Panc1 (cell line): ENCODE measurements at regions not wholly inside any gene's neighbourhood (a gene's known extent, or its start where the extent isn't known, plus 50 kb on each side); places are given as distances from the start of the nearest gene placed in this dataset.

Source experiments
- ATAC-seq: fragments of 200-7000 bp; cut with Tn5 transposase; 2 replicates; pipeline ENCODE4 v1.9.1; 2020; ENCODE audit warnings: mild to moderate bottlenecking, moderate library complexity
- BruUV-seq: library from RNA; stranded (reverse); fragments of 400-500 nt; replicated peaks from 2 replicates; lab custom pipeline; 2021; lab: Mats Ljungman, UMichigan
- CTCF ChIA-PET: fragments of 300-600 bp; sonication (Branson Sonifier 250); formaldehyde crosslinking; loops from one replicate; lab custom pipeline; 2022; ENCODE audit warnings: antibody characterized with exemption; lab: Charles Lee
- POLR2A ChIA-PET: fragments of 300-600 bp; sonication (Branson Sonifier 250); formaldehyde crosslinking; loops from one replicate; lab custom pipeline; 2022; ENCODE audit warnings: antibody characterized with exemption; lab: Charles Lee
- DNase-seq: peaks from one replicate; pipeline ENCODE4 v3.0.0-alpha.2; 2010; ENCODE audit warnings: low read depth, low spot score
- H3K27ac ChIP-seq: 2 replicates; pipeline ENCODE4 v1.5.1; 2011; ENCODE audit warnings: mild to moderate bottlenecking, low read length, inconsistent platforms
- H3K27me3 ChIP-seq: fragments of 200-500 bp; sonication (Bioruptor generic); 2 replicates; pipeline ENCODE4 v1.6.0; 2014; ENCODE audit warnings: low read length, inconsistent platforms; ENCODE audit not compliant: control insufficient read depth, insufficient read depth
- H3K36me3 ChIP-seq: fragments of 200-500 bp; sonication (Bioruptor generic); 2 replicates; pipeline ENCODE4 v1.5.1; 2014; ENCODE audit warnings: inconsistent platforms, mild to moderate bottlenecking, low read length, moderate library complexity; ENCODE audit not compliant: control insufficient read depth, insufficient read depth
- H3K4me1 ChIP-seq: 2 replicates; pipeline ENCODE4 v1.5.1; 2011; ENCODE audit warnings: inconsistent platforms, mild to moderate bottlenecking, low read length, moderate library complexity; ENCODE audit not compliant: control insufficient read depth, insufficient read depth
- H3K4me3 ChIP-seq, 2 experiments: 2 replicates each; pipeline ENCODE4 v1.5.1; 2011 to 2012; ENCODE audit warnings: low read depth in 2 of 2, low read length in 2 of 2, mild to moderate bottlenecking in 2 of 2, inconsistent platforms in 1 of 2, moderate library complexity in 1 of 2
- H3K9me3 ChIP-seq: fragments of 200-500 bp; sonication (Bioruptor generic); 2 replicates; pipeline ENCODE4 v1.5.1; 2014; ENCODE audit warnings: low read depth, mild to moderate bottlenecking, inconsistent platforms, low read length, moderate library complexity; ENCODE audit not compliant: control insufficient read depth, insufficient read depth
- CTCF ChIP-seq: fragments of 450-650 bp; IDR thresholded peaks from 2 replicates; pipeline ENCODE4 v1.5.1; 2017; ENCODE audit warnings: mild to moderate bottlenecking
- POLR2AphosphoS5 ChIP-seq: IDR thresholded peaks from 2 replicates; pipeline ENCODE4 v1.6.1; 2012; ENCODE audit warnings: mild to moderate bottlenecking, low read depth, low read length, moderate library complexity
- REST ChIP-seq, 2 experiments: IDR thresholded peaks; 2 replicates each; pipeline ENCODE4 v1.6.1; 2011 to 2012; ENCODE audit warnings: low read depth in 2 of 2, control low read depth in 1 of 2, low read length in 1 of 2, mild to moderate bottlenecking in 1 of 2, moderate library complexity in 1 of 2; ENCODE audit not compliant: insufficient read depth in 1 of 2
- SIN3A ChIP-seq: IDR thresholded peaks from 2 replicates; pipeline ENCODE4 v1.6.1; 2012; ENCODE audit warnings: low read depth, mild to moderate bottlenecking, low read length, moderate library complexity, borderline replicate concordance; ENCODE audit not compliant: insufficient read depth
- TCF7L2 ChIP-seq: IDR thresholded peaks from 2 replicates; pipeline ENCODE4 v1.6.1; 2011; ENCODE audit warnings: mild to moderate bottlenecking, low read depth, low read length, inconsistent platforms
- in situ Hi-C: cut with HindIII; loops from 2 replicates; pipeline ENCODE4 v1.10.0; 2016; ENCODE audit warnings: low sequenced_read_pairs, low pct_unique_long_range_greater_than_20kb
- intact Hi-C: fragments of 100-400 bp; cut with micrococcal nuclease; formaldehyde crosslinking; loops from one replicate; pipeline ENCODE4 v1.10.0; 2022; ENCODE audit not compliant: unreplicated experiment

- TF ChIP-seq REST (IDR thresholded peaks at IDR 0.05; ENCODE audit: insufficient read depth in 1 of 2, low read depth in 2 of 2, low read length in 1 of 2), result no peak
- TF ChIP-seq SIN3A, result no peak
- no peak for TF ChIP-seq POLR2AphosphoS5
- TF ChIP-seq CTCF, result no peak
- no peak for TF ChIP-seq TCF7L2
- Histone ChIP-seq H3K27me3 (no peaks in the 10 kb centered on the region), H3K4me3 (no peak overlapping the region), H3K4me1 (no peaks in the 10 kb centered on the region), H3K27ac (no peak overlapping the region), H3K9me3 (no peaks in the 10 kb centered on the region), H3K36me3 (no peaks in the 10 kb centered on the region)
- BruUV-seq, result no TSS peak
- in situ Hi-C loops (no loop called here), intact Hi-C loops (no loop called here)
- DNase-seq (no peak), ATAC-seq (no peak)
- ChIA-PET CTCF (interaction anchor here (0.7 kb wide), 1 partner anchor 13 kb away, joined by 3 read pairs; no protein-coding TSS in a partner anchor), POLR2A (no interaction called here)
These were observed 55.2 kb upstream of the FRMD4B start for GRCh38 chr3:69441040-69441439.

GRCh38 chr3:69439643-69440270 lies 53.9 kb upstream of the FRMD4B start:
- ChIA-PET CTCF (no interaction called here), POLR2A (no interaction called here)
- in situ Hi-C loops (no loop called here), intact Hi-C loops (no loop called here)
- no peaks in the 10 kb centered on the region for H3K9me3 ChIP-seq
- no peaks in the 10 kb centered on the region for H3K4me1 ChIP-seq
- TF ChIP-seq POLR2AphosphoS5, result no peak
- no peak for TF ChIP-seq REST (IDR thresholded peaks at IDR 0.05; ENCODE audit: insufficient read depth in 1 of 2, low read depth in 2 of 2, low read length in 1 of 2)
- TF ChIP-seq TCF7L2, result no peak
- no peak for TF ChIP-seq SIN3A
- TF ChIP-seq CTCF, result peak; percentile 61; the same call in 1 of the 2 replicates
- no peak for DNase-seq
- no peaks in the 10 kb centered on the region for H3K27me3 ChIP-seq
- ATAC-seq, result no peak
- no TSS peak for BruUV-seq
- no peaks in the 10 kb centered on the region for H3K36me3 ChIP-seq
- no peak overlapping the region for H3K4me3 ChIP-seq
- H3K27ac ChIP-seq, result no peak overlapping the region
